Right renal pelvis (tissue), 4 donors: ENCODE measurements at regions not wholly inside any gene's neighbourhood (a gene's known extent, or its start where the extent isn't known, plus 50 kb on each side); places are given as distances from the start of the nearest gene placed in this dataset.
"Not testable (repeated sequence)": the region's sequence is repeated elsewhere in the genome, so short reads cannot be mapped to it uniquely, and the experiment has no call there.

ENCODE experiments used
- DNase-seq, 4 donors: peaks; one replicate each; pipeline ENCODE4 v3.0.0-alpha.2; 2013; ENCODE audit warnings: low read depth in 4 of 4, low spot score in 3 of 4, missing footprints in 1 of 4

- not testable (repeated sequence) for DNase-seq
Observed at GRCh38 chr6:75031102-75031501, 174.8 kb downstream of the COL12A1 start.

- DNase-seq, result no peak
Observed at GRCh38 chr6:75029333-75029732, 176.5 kb downstream of the COL12A1 start.

- DNase-seq, result no peak
Observed at GRCh38 chr6:75025371-75025770, 180.5 kb downstream of the COL12A1 start.

- no peak for DNase-seq
Observed at GRCh38 chr6:75024828-75025227, 181.0 kb downstream of the COL12A1 start.

GRCh38 chr6:75023634-75024033, 182.2 kb downstream of the COL12A1 start:
- no peak for DNase-seq

- no peak for DNase-seq
Observed at GRCh38 chr6:75020971-75021370, 184.9 kb downstream of the COL12A1 start.

GRCh38 chr6:75020376-75020775, 185.5 kb downstream of the COL12A1 start:
- no peak for DNase-seq

- DNase-seq, result no peak
Observed at GRCh38 chr6:75012018-75012417, 193.8 kb downstream of the COL12A1 start.

GRCh38 chr6:75003984-75004383, 201.9 kb downstream of the COL12A1 start:
- DNase-seq, result not testable (repeated sequence)

- no peak for DNase-seq
Observed at GRCh38 chr6:74997646-74998045, 208.2 kb downstream of the COL12A1 start.

- DNase-seq, result no peak
Observed at GRCh38 chr6:74993136-74993535, 212.7 kb downstream of the COL12A1 start.

GRCh38 chr6:74991573-74992332, 214.1 kb downstream of the COL12A1 start:
- DNase-seq, result no peak

GRCh38 chr6:74979065-74979766, 226.6 kb downstream of the COL12A1 start:
- no peak for DNase-seq

GRCh38 chr6:74976701-74977100, 229.2 kb downstream of the COL12A1 start:
- DNase-seq, result no peak

GRCh38 chr6:74976026-74976425, 229.8 kb downstream of the COL12A1 start:
- no peak for DNase-seq

GRCh38 chr6:74973591-74973990, 232.3 kb downstream of the COL12A1 start:
- no peak for DNase-seq

GRCh38 chr6:74971633-74972032, 234.2 kb downstream of the COL12A1 start:
- no peak for DNase-seq

GRCh38 chr6:74969591-74970267, 236.1 kb downstream of the COL12A1 start:
- no peak for DNase-seq

GRCh38 chr6:74967821-74968220, 238.0 kb downstream of the COL12A1 start:
- no peak for DNase-seq

- DNase-seq, result no peak
Observed at GRCh38 chr6:74966712-74967111, 239.1 kb downstream of the COL12A1 start.

- no peak for DNase-seq
Observed at GRCh38 chr6:74964871-74965441, 240.9 kb downstream of the COL12A1 start.
